ENCODE measurements at regions not wholly inside any gene's neighbourhood (a gene's known extent, or its start where the extent isn't known, plus 50 kb on each side); places are given as distances from the start of the nearest gene placed in this dataset.
A peak's percentile ranks its signal among the peaks of the same experiment; 100 is the strongest.

DNA sequence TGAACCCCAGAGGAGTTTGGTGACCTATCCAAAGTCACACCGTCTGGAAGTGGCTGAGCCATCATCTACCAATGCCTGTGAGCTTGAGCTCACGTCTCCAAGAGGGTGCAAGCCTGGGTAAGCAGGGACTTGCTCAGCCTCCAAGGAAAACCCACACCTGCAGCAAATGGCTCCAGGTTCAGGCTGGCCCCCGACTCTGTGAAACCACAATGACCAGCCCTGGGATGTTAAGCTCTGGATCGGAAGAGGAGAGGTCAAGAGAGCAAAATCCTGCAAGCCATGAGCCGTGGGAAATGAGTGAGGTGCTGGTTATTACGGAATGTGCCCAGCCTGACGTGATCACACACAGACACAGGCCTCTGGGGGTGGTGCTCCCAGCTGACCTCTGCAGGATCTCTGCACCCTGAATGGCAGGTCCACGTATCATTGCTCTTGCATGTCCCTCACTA, 94.1 kb upstream of the OTOS start:
- Histone ChIP-seq H3K36me3 (no peaks in the 10 kb centered on the region), H3K27ac (no peak overlapping the region), H3K4me3 (replicated peaks in 1 of 3) (no peak overlapping the region), H3K4me1 (peaks cover 3 to 19% of the 10 kb centered on the region in 2 donors), H3K27me3 (no peaks in the 10 kb centered on the region), H3K9me3 (no peaks in the 10 kb centered on the region)
- intact Hi-C loops (cut with DNase I): loop anchor here (10.0 kb wide), 1 partner anchor 330 kb away; the partner anchor contains the start of genes DUSP28 and RNPEPL1
- no peak for TF ChIP-seq CTCF (IDR thresholded peaks at IDR 0.05)
- 92 to 94% methylated on average over 7 to 8 of the region's 8 CpGs for WGBS, 2 donors
- no peak for DNase-seq

DNA sequence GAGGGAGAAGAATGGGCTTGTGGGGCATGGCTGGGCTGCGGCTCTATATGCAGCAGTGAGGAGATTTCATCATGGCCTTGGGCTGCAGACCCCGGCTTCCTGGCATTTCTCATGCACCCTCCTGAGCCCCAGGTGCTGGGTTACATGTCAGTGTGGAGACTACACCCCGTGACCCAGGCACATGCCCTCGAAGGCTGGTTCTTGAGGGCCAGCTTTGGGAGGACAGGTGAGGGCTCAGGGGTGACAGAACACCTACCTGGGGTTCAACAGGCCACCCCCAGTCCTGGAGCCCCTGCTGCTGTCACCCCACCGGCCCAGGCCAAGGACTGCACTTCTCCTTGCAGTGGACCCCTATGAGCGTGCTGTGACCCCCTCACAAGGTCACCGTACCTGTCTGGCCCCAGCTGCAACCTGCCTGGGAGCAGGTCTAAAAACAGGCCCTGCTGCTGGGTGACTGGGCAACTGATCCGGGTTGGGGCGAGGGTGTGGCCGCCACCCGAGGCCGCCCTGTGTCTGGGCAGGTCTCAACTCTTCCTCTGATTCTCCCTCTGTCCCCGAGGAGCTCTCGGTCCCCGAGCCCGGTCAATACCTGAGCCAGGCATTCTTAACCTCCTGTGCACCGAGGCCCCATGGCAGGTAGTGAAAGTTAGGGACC, 94.8 kb upstream of the OTOS start:
- peaks cover 3 to 19% of the 10 kb centered on the region in 2 donors for H3K4me1 ChIP-seq
- H3K27me3 ChIP-seq: no peaks in the 10 kb centered on the region
- DNase-seq: no peak
- H3K36me3 ChIP-seq: no peaks in the 10 kb centered on the region
- H3K9me3 ChIP-seq: no peaks in the 10 kb centered on the region
- no peak overlapping the region for H3K27ac ChIP-seq
- TF ChIP-seq CTCF (IDR thresholded peaks at IDR 0.05): no peak
- WGBS, 2 donors: 88 to 93% methylated on average over 13 to 17 of the region's 17 CpGs
- H3K4me3 ChIP-seq (replicated peaks in 1 of 3): no peak overlapping the region
- intact Hi-C loops (cut with DNase I): loop anchor here (10.0 kb wide), 1 partner anchor 330 kb away; the partner anchor contains the start of genes DUSP28 and RNPEPL1

- Histone ChIP-seq H3K4me1 (peaks cover 3 to 19% of the 10 kb centered on the region in 2 donors), H3K27ac (no peak overlapping the region), H3K36me3 (no peaks in the 10 kb centered on the region), H3K27me3 (no peaks in the 10 kb centered on the region), H3K4me3 (replicated peaks in 1 of 3) (no peak overlapping the region), H3K9me3 (no peaks in the 10 kb centered on the region)
- 91 to 94% methylated on average over 8 of the region's 8 CpGs for WGBS, 2 donors
- no peak for DNase-seq
- intact Hi-C loops (cut with DNase I): loop anchor here (10.0 kb wide), 1 partner anchor 329 kb away; the partner anchor contains the start of genes DUSP28 and RNPEPL1
- TF ChIP-seq CTCF (IDR thresholded peaks at IDR 0.05) (no peak), POLR2A (IDR thresholded peaks at IDR 0.05) (no peak)
Observed at GRCh38 chr2:240235811-240236210, 95.4 kb upstream of the OTOS start.

DNA sequence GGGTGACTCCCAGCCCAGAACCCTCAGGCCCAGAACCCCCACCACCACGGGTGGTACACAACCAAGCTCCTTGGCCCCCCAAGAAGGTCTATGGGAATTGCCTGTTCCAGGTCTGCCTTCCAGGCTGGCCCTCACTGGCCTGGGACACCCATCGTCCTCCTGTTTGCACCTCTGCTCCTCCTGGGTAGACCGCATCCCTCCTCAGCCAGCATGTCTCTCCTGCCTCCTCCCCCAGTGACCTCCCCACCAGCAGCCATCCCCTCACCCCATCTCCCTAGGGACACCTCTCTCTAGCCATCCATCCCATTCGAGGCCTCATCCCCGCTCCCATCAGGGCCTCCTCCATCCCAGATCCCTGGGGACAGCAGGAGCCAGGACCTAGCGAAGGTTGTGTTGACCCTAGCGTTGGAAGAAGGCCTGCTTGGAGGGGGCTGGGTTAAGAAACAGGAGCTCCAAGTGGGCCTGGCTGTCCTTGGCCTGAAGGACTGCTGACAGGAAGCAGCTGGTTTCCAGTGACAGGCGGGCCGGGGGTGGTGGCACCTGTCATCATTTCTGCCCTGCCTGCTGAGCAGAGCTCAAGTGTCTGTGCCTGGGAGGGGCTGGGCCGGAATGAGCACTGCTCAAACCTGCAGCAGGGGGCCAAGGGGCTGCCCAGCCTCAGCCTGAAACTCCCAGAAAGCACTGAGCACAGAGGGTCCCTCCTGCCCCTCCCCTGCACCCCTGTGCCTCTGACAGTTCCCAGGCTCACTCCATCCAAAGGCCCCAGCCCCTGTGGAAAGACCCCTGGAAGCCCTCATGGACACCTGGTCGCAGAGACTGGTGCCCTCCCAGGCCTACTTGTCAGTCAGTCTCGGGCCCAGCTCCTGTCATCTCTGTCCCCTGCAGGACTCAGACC, 96.0 kb upstream of the OTOS start:
- no peaks in the 10 kb centered on the region for H3K9me3 ChIP-seq
- 67 to 68% methylated on average over 12 of the region's 12 CpGs for WGBS, 2 donors
- H3K4me1 ChIP-seq: peaks cover 3 to 19% of the 10 kb centered on the region in 2 donors
- no peak overlapping the region for H3K27ac ChIP-seq
- H3K36me3 ChIP-seq: no peaks in the 10 kb centered on the region
- TF ChIP-seq CTCF (IDR thresholded peaks at IDR 0.05) (no peak), POLR2A (IDR thresholded peaks at IDR 0.05) (no peak)
- intact Hi-C loops (cut with DNase I): loop anchor here (10.0 kb wide), 1 partner anchor 328 kb away; the partner anchor contains the start of genes DUSP28 and RNPEPL1
- peak; percentile 31 to 36 for DNase-seq
- H3K4me3 ChIP-seq (replicated peaks in 1 of 3): no peak overlapping the region
- no peaks in the 10 kb centered on the region for H3K27me3 ChIP-seq
